ENCODE measurements at regions not wholly inside any gene's neighbourhood (a gene's known extent, or its start where the extent isn't known, plus 50 kb on each side); places are given as distances from the start of the nearest gene placed in this dataset.
"Not testable (repeated sequence)": the region's sequence is repeated elsewhere in the genome, so short reads cannot be mapped to it uniquely, and the experiment has no call there.

DNA sequence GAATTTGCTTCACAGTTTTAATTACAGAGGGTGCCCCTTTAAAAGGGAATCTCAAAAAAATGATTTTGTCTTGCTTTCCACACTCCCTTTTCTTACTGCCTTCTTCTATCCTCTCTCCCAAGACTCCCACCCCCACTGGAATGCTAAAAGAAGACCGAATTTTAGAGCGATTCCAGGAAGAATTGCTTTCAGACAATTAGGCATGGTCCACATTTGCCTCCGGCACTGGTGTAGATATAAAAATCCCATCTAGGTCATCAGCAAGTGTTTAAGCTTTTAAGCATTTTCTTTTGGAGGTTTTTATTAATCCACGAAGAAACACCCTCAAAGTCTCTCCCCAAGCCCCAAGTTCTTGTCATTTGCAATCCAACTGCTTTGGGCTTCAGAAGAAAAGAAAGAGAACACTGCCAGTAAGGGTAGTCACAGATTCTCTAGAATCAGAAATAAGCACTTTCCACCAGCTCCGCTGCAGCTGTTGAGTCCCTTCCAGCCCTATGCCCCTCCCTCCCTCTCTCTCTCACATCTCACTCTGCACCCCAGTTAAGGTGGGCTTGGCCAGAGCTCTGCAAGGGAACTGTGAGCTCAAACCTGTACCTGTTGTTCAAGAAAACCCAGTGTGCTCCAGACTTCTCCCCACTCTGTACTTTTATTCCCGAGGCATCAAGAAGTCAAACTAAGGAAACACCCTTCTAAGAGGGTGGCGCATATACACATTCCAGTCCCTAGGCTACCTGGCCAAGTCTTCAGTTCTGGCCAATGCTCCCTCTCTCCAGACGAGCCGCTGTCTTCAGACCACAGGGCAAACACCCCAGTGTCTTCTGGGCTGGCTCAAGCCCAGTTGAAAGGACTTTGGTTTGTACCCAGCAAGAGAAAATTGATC lies 170.2 kb downstream of the RGS9 start:
- H3K4me3 ChIP-seq (ENCODE audit: low read length): no peak overlapping the region
- no peak for DNase-seq (ENCODE audit: low read depth)
- TF ChIP-seq CTCF (conservative IDR thresholded peaks at IDR 0.05; ENCODE audit: low read length): no peak

GRCh38 chr17:65305778-65306177 lies 168.6 kb downstream of the RGS9 start:
- no peak for DNase-seq (ENCODE audit: low read depth)
- no peak overlapping the region for H3K4me3 ChIP-seq (ENCODE audit: low read length)
- no peak for TF ChIP-seq CTCF (conservative IDR thresholded peaks at IDR 0.05; ENCODE audit: low read length)

GRCh38 chr17:65305116-65305515 lies 167.9 kb downstream of the RGS9 start:
- no peak overlapping the region for H3K4me3 ChIP-seq (ENCODE audit: low read length)
- no peak for DNase-seq (ENCODE audit: low read depth)
- no peak for TF ChIP-seq CTCF (conservative IDR thresholded peaks at IDR 0.05; ENCODE audit: low read length)

DNA sequence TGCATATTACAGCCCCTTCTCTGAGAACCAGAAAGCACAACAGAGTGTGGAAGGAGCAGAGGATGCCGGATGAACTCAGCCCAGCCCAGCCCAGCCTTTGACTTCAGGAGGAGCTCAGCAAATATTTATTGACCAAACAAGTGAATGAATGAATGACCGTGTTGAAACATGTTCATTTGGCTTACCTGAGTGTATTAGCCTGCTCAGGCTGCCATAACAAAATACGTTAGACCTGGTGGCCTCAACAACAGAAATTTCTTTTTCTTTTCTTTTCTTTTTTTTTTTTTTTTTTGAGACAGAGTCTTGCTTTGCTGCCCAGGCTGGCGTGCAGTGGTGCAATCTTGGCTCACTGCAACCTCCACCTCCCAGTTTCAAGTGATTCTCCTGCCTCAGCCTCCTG lies 164.7 kb downstream of the RGS9 start:
- DNase-seq (ENCODE audit: low read depth); H3K4me3 ChIP-seq (ENCODE audit: low read length): not testable (repeated sequence)

GRCh38 chr17:65301184-65301583 lies 164.0 kb downstream of the RGS9 start:
- no peak for TF ChIP-seq CTCF (conservative IDR thresholded peaks at IDR 0.05; ENCODE audit: low read length)
- no peak overlapping the region for H3K4me3 ChIP-seq (ENCODE audit: low read length)
- DNase-seq (ENCODE audit: low read depth): no peak

- DNase-seq (ENCODE audit: low read depth): peak; percentile 18
- H3K4me3 ChIP-seq (ENCODE audit: low read length): no peak overlapping the region
- TF ChIP-seq CTCF (conservative IDR thresholded peaks at IDR 0.05; ENCODE audit: low read length): no peak
These were observed 160.7 kb downstream of the RGS9 start for GRCh38 chr17:65297916-65298315.

DNA sequence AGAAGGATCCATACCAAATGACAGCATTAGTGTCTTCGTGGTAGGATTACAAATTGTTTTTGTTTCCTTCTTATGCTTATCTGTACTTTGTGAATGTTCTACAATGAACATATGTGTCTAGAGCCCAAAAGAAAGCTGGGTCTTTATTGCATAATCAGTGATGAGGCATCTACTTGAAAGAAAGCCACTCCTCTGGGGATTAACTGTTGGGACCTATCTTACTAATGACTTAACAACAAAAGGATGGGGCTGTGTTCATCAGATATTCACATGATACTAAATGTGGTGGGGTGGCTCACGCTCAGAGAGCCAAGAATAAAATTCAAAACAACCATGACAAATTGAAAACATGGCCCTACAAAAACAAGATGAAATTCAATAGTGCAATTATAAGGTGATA lies 160.2 kb downstream of the RGS9 start:
- peak; percentile 84 for DNase-seq (ENCODE audit: low read depth)
- TF ChIP-seq CTCF (conservative IDR thresholded peaks at IDR 0.05; ENCODE audit: low read length): no peak
- no peak overlapping the region for H3K4me3 ChIP-seq (ENCODE audit: low read length)
